ENCODE measurements at regions not wholly inside any gene's neighbourhood (a gene's known extent, or its start where the extent isn't known, plus 50 kb on each side); places are given as distances from the start of the nearest gene placed in this dataset.

DNA sequence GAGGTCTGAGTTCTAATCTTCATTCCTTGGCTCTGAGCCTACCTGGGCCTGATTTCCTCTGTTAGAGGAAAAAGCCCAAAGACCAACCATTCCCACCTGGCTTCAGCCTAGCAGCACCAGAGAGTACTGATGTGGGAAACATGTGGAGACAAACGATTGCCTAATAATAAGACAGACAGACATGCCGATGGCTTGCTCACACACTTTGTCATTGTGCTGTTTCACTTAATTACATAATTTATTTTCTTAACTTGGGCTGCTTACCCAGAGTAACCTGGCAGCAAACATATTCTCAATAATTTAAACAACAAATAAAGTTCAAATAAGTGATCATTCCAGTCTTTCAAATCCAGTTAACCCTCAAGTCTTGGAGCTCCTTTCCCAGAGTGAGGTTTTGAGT lies 83.4 kb downstream of the MAF start:
- in situ Hi-C loops (cut with MboI; ENCODE audit: low pct_unique_long_range_greater_than_20kb, low sequenced_read_pairs, unreplicated experiment), result no loop called here
- TF ChIP-seq CTCF (IDR thresholded peaks at IDR 0.05; ENCODE audit: extremely low read depth, insufficient read depth, missing control alignments), result no peak
- no peak for DNase-seq (ENCODE audit: low spot score)

DNA sequence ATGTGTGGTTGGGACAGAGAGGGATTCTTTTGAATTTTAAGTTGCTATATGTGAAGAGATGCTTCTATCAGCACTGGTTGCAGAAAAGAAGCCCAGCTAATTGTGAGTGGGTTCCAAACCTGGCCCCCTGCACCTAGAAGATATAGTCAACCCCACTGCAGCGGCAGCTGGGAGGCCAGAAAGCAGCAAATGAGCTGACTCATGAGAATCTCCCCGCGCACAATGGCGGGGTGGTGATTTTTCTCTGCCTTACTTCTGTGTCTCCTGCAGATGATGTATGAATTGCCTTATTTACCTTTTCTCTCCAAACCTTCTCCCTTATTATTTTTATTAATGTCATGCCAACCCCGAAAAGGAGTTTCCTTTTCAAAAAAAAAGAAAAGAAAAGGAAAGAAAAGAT lies 89.7 kb downstream of the MAF start:
- TF ChIP-seq CTCF (IDR thresholded peaks at IDR 0.05; ENCODE audit: extremely low read depth, insufficient read depth, missing control alignments), result no peak
- DNase-seq (ENCODE audit: low spot score), result no peak
- in situ Hi-C loops (cut with MboI; ENCODE audit: low pct_unique_long_range_greater_than_20kb, low sequenced_read_pairs, unreplicated experiment), result no loop called here

DNA sequence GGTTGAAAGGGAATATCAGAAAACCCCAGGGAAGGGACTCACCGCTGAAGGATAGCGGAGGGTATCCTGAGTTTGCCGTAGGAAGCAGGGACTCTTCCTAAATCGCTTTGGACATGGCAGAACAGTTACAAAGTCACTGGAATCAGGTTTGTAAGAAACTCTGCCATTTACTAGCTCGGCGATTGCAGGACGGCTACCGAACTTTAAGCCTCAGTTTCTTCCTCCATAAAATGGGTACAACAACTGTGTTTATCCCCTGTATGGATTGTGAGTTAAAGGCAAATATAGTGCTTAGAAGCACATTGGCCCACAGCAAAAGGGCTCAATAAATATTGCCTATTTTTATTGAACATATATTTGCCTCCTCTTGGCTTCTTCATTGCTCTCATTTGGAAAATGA lies 90.6 kb downstream of the MAF start:
- TF ChIP-seq CTCF (IDR thresholded peaks at IDR 0.05; ENCODE audit: extremely low read depth, insufficient read depth, missing control alignments), result no peak
- in situ Hi-C loops (cut with MboI; ENCODE audit: low pct_unique_long_range_greater_than_20kb, low sequenced_read_pairs, unreplicated experiment), result no loop called here
- DNase-seq (ENCODE audit: low spot score), result no peak

DNA sequence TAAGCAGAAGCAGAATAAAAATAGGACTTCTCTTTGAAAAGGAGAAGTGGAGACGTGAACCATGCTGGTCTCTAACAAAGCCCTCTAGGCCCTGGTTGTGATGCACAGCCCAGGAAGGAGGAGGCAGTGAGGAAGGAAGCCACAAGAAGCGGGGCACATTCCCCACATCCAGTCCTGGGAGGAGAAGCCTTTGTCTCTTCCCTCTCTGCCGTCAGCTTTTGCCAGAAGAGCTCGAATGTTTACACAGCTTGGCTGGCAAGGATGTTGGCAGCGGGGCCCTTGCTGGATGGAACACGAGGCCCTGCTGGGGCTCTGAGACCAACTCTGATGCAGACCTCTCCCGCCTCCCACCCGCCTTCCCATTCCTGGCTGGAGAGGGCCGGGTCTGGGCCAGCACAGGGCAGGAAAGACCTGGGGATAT lies 91.3 kb downstream of the MAF start:
- in situ Hi-C loops (cut with MboI; ENCODE audit: low pct_unique_long_range_greater_than_20kb, low sequenced_read_pairs, unreplicated experiment), result no loop called here
- TF ChIP-seq CTCF (IDR thresholded peaks at IDR 0.05; ENCODE audit: extremely low read depth, insufficient read depth, missing control alignments), result no peak
- DNase-seq (ENCODE audit: low spot score), result no peak

- in situ Hi-C loops (cut with MboI; ENCODE audit: low pct_unique_long_range_greater_than_20kb, low sequenced_read_pairs, unreplicated experiment), result no loop called here
- no peak for TF ChIP-seq CTCF (IDR thresholded peaks at IDR 0.05; ENCODE audit: extremely low read depth, insufficient read depth, missing control alignments)
- DNase-seq (ENCODE audit: low spot score), result no peak
Measured at GRCh38 chr16:79508294-79508693, 92.2 kb downstream of the MAF start.

DNA sequence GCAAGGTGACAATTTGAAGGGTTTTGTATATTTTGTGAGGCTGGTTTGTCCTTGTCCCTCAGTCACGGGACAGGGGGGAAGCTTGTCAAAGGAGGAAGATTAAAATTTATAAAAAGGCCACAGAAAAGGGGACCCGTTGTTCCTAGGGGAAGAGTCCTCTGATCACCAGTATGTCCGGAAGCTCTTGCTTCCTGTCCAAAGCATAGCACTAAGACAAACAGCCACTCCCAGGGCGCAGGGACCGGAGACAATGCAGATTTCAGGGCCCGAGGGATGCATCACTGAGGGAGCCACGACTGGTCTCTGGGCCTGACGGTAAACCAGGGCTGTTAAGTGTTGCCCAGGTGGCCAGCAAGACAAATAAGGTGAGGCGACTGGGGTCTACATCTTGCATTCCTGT lies 95.2 kb downstream of the MAF start:
- in situ Hi-C loops (cut with MboI; ENCODE audit: low pct_unique_long_range_greater_than_20kb, low sequenced_read_pairs, unreplicated experiment), result no loop called here
- DNase-seq (ENCODE audit: low spot score), result no peak
- no peak for TF ChIP-seq CTCF (IDR thresholded peaks at IDR 0.05; ENCODE audit: extremely low read depth, insufficient read depth, missing control alignments)

DNA sequence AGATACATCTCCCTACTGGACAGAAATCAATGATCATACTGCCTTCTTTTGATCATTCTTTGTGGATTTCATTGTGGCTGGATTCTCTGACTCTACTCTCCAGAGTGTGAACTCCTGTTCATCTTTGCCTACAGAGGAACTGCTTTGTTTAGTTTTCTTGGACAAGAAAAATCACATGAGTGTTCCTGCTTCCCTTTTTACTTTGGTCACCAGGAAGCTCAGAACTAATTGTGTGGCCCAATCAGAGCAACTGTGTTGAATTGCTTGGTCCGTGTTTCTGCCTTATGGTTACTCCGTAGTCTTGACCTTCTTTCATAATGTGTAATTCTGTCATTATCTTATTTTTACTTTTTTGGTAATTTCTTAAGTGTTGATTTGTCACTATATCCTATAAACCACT lies 97.0 kb downstream of the MAF start:
- in situ Hi-C loops (cut with MboI; ENCODE audit: low pct_unique_long_range_greater_than_20kb, low sequenced_read_pairs, unreplicated experiment), result no loop called here
- no peak for TF ChIP-seq CTCF (IDR thresholded peaks at IDR 0.05; ENCODE audit: extremely low read depth, insufficient read depth, missing control alignments)
- no peak for DNase-seq (ENCODE audit: low spot score)

Measured in GM13977 (cell line).